ENCODE measurements at regions not wholly inside any gene's neighbourhood (a gene's known extent, or its start where the extent isn't known, plus 50 kb on each side); places are given as distances from the start of the nearest gene placed in this dataset.

DNA sequence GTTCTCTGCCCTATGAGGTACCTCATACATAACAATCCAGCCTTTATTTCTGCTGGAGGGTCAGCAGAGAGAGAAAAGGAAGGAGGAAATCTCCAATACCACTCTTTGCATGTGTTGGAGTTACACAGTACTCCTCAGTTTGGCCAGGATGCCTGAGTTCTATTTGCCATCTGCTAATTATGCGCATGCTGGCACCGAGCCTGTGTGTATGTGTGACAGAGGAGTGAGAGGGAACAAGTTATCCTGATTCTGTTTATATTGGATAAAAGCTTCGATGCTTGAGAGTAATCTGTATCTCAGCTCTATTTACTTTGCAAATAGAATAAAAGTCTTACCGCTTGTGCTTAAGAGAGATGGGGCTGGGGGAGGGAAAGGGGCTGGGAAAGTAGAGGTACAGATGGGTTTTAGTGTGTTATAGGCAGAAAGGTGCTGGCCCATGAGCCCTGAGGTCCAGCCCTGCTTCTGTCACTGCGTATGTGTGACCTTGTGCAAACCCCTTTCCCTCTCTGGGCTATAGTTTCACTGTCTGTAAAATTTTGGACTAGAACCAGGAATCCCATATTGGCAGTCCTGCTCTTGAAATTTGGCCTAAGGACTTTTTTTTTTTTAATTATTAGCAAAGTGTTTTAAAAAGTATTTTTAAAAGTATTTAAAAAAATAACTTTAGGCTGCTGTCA is 54.5 kb upstream of the PLXNA2 start:
- Mint-ChIP-seq H3K4me1 (no peaks in the 10 kb centered on the region), H3K27ac (no peak overlapping the region), H3K36me3 (no peaks in the 10 kb centered on the region), H3K4me3 (no peak overlapping the region), H3K9me3 (no peaks in the 10 kb centered on the region)
- ATAC-seq (no peak), DNase-seq (ENCODE audit: low spot score in 2 of 2) (no peak)

GRCh38 chr1:208300084-208300770 is 56.0 kb upstream of the PLXNA2 start:
- Mint-ChIP-seq H3K4me1 (no peaks in the 10 kb centered on the region), H3K4me3 (no peak overlapping the region), H3K9me3 (no peaks in the 10 kb centered on the region), H3K36me3 (no peaks in the 10 kb centered on the region), H3K27ac (no peak overlapping the region)
- DNase-seq (ENCODE audit: low spot score in 2 of 2): no peak
- no peak for ATAC-seq

DNA sequence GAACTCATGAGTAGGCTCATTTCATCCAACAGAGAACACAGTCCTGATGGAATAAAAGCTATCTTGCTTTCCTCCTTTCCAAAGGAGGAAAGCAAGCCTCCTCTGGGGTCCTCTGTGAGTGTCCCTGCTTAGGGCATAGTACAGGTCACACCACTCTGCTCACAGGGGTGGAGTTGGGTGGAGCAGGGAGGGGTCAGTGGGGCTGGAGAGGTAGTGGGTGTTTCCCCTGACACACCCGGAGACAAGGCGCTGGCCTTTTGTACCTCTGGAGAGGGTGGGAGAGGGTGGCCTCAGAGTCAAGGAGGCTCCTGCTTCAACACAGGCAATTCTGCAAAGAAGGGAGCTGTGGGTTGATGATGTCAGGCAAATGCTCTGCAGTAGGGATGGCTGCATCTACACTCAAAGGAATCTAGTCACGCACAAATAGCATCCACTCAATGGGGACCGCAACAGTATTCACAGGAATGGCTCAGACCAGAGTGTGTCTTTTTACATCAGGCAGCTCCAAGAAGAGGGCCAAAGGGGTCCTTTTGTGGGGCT is 58.6 kb upstream of the PLXNA2 start:
- H3K36me3 Mint-ChIP-seq: no peaks in the 10 kb centered on the region
- H3K27ac Mint-ChIP-seq: no peak overlapping the region
- no peaks in the 10 kb centered on the region for H3K9me3 Mint-ChIP-seq
- no peaks in the 10 kb centered on the region for H3K4me1 Mint-ChIP-seq
- ATAC-seq (peak; percentile 21), DNase-seq (ENCODE audit: low spot score in 2 of 2) (no peak)
- H3K4me3 Mint-ChIP-seq: no peak overlapping the region

- H3K36me3 Mint-ChIP-seq: no peaks in the 10 kb centered on the region
- no peak for ATAC-seq
- no peak for DNase-seq (ENCODE audit: low spot score in 2 of 2)
These were observed 59.8 kb upstream of the PLXNA2 start for GRCh38 chr1:208303743-208304712.

DNA sequence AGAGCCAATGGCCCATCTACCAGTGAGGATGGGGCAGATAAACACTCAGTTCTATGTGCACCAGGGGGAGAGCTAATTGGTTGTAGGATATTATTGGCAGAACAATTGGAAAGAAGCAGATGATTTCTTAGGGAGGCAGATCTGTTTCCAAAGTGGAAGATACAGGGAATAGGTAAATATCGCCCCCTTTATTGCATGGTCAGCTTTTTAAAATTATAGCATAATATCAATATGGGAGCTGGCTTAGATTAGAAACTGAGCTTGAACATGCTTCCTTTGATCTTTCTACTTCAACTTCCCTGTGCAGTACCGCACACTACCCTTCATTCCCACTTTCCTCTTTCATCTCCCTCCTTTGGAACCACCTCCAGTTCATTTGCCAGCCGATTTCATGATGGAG is 64.0 kb upstream of the PLXNA2 start:
- Mint-ChIP-seq H3K36me3 (no peaks in the 10 kb centered on the region), H3K4me3 (no peak overlapping the region), H3K4me1 (no peaks in the 10 kb centered on the region), H3K27ac (no peak overlapping the region), H3K9me3 (no peaks in the 10 kb centered on the region)
- DNase-seq (ENCODE audit: low spot score in 2 of 2) (no peak), ATAC-seq (no peak)

More at GRCh38 chr1:208303743-208304712, 59.8 kb upstream of the PLXNA2 start:
- H3K27ac Mint-ChIP-seq: no peak overlapping the region
- no peak overlapping the region for H3K4me3 Mint-ChIP-seq
- no peaks in the 10 kb centered on the region for H3K9me3 Mint-ChIP-seq
- no peaks in the 10 kb centered on the region for H3K4me1 Mint-ChIP-seq

- DNase-seq (ENCODE audit: low spot score in 2 of 2) (no peak), ATAC-seq (no peak)
- Mint-ChIP-seq H3K4me1 (no peaks in the 10 kb centered on the region), H3K27ac (no peak overlapping the region), H3K36me3 (no peaks in the 10 kb centered on the region), H3K4me3 (no peak overlapping the region), H3K9me3 (no peaks in the 10 kb centered on the region)
These were observed 65.6 kb upstream of the PLXNA2 start for GRCh38 chr1:208309771-208310170.

DNA sequence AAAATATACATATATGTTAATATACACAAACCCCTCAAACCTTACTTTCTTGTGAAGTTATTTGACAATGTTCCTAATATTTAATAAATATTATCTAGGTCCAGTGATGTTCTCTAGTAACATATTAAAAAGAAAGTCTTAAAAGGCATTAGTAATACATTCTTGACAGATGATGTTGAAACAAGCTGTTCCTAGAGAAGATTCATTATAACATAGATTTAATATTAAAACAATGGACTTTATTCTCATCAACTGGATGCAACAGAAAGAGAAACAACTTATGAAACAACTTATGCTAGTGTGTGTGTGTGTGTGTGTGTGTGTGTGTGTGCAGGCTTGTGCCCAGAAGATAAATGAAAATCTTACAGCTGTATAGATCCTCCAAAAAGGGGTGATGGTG is 68.5 kb upstream of the PLXNA2 start:
- Mint-ChIP-seq H3K4me3 (no peak overlapping the region), H3K9me3 (no peaks in the 10 kb centered on the region), H3K36me3 (no peaks in the 10 kb centered on the region), H3K27ac (no peak overlapping the region), H3K4me1 (no peaks in the 10 kb centered on the region)
- no peak for ATAC-seq
- DNase-seq (ENCODE audit: low spot score in 2 of 2): no peak

DNA sequence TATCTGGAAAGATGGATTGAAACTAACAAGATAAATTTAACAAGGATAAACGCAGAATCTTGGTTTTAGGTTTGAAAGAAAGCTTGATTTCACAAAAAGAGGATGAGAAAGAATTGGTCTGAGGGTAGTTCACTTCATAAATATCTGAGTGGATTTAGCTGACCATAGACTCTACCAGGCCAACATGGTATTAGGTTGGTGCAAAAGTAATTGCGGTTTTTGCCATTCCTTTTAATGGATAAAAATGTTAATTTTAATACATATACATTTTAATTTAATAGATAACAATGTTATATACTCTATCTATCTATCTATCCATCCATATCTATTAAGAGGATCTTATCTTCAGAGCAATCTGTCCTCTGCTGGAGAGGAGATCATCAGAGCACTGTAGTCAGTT is 70.2 kb upstream of the PLXNA2 start:
- DNase-seq (ENCODE audit: low spot score in 2 of 2): no peak
- no peaks in the 10 kb centered on the region for H3K36me3 Mint-ChIP-seq
- H3K4me1 Mint-ChIP-seq: no peaks in the 10 kb centered on the region
- H3K4me3 Mint-ChIP-seq: no peak overlapping the region
- no peaks in the 10 kb centered on the region for H3K9me3 Mint-ChIP-seq
- no peak for ATAC-seq
- H3K27ac Mint-ChIP-seq: no peak overlapping the region

- Mint-ChIP-seq H3K4me3 (no peak overlapping the region), H3K9me3 (no peaks in the 10 kb centered on the region), H3K4me1 (no peaks in the 10 kb centered on the region), H3K27ac (no peak overlapping the region), H3K36me3 (no peaks in the 10 kb centered on the region)
- DNase-seq (ENCODE audit: low spot score in 2 of 2) (no peak), ATAC-seq (peak; percentile 53)
These were observed 74.1 kb upstream of the PLXNA2 start for GRCh38 chr1:208318150-208318734.

GRCh38 chr1:208324005-208324404 is 79.8 kb upstream of the PLXNA2 start:
- no peaks in the 10 kb centered on the region for H3K4me1 Mint-ChIP-seq
- H3K9me3 Mint-ChIP-seq: no peaks in the 10 kb centered on the region
- ATAC-seq (no peak), DNase-seq (ENCODE audit: low spot score in 2 of 2) (no peak)
- no peak overlapping the region for H3K27ac Mint-ChIP-seq
- no peak overlapping the region for H3K4me3 Mint-ChIP-seq
- no peaks in the 10 kb centered on the region for H3K36me3 Mint-ChIP-seq

GRCh38 chr1:208326033-208326432 is 81.8 kb upstream of the PLXNA2 start:
- no peak for DNase-seq (ENCODE audit: low spot score in 2 of 2)
- no peaks in the 10 kb centered on the region for H3K36me3 Mint-ChIP-seq
- H3K4me3 Mint-ChIP-seq: no peak overlapping the region
- no peak overlapping the region for H3K27ac Mint-ChIP-seq
- H3K9me3 Mint-ChIP-seq: no peaks in the 10 kb centered on the region
- ATAC-seq: no peak
- H3K4me1 Mint-ChIP-seq: no peaks in the 10 kb centered on the region

- H3K36me3 Mint-ChIP-seq: no peaks in the 10 kb centered on the region
- ATAC-seq (no peak), DNase-seq (ENCODE audit: low spot score in 2 of 2) (no peak)
- H3K4me1 Mint-ChIP-seq: no peaks in the 10 kb centered on the region
- no peaks in the 10 kb centered on the region for H3K9me3 Mint-ChIP-seq
- no peak overlapping the region for H3K27ac Mint-ChIP-seq
- H3K4me3 Mint-ChIP-seq: no peak overlapping the region
These were observed 85.1 kb upstream of the PLXNA2 start for GRCh38 chr1:208329300-208329699.

DNA sequence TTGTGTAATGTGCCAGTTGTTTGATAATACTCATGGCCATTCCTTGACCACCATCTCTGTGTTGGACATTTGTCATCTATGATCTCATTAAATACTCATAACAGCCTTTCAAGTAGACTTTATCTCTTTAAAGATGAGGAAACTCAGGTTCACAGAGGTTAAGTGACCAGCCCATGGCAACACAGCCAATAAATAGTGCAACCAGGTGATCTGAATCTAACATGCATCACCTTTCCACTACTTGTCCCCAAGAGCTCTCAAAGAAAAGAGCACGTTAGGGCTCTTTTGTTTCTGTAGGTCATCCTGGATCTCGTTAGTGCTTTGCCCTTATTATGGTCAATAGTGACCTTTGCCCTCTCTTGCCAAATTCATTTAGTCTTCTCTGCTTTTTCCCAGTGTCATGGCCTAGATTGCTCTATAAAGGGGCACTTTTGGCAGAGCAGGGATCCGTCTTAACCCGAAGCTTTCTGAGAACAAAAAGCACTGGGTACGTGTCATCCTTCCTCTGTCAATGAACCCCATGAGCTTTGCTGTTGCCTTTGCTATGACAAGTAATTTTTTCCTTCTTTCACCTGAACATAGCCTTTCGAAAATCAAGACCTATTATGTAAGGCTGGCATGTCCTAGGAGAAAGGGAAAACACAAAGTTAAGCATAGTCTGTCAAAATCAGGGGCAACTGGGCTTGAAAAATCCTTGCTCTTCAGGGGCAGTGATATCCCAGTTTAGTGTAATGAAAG is 88.0 kb upstream of the PLXNA2 start:
- Mint-ChIP-seq H3K27ac (no peak overlapping the region), H3K4me3 (no peak overlapping the region), H3K4me1 (no peaks in the 10 kb centered on the region), H3K36me3 (no peaks in the 10 kb centered on the region), H3K9me3 (no peaks in the 10 kb centered on the region)
- ATAC-seq: no peak
- DNase-seq (ENCODE audit: low spot score in 2 of 2): no peak

DNA sequence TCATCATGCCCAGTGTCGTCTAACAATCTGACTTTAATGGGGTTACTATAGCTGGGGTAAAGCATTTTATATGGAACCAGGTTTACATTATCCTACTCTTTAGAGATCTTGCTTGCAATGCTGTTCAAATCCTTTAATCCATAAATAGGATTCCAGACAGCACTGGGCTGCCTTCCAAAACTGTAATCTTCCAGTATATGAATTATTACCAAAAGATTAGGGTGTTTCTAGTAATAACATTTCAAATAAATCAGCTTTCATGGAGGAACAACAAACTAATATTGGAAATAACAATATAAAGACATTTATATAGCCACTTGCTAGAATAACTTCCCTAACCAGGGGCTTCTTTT is 88.6 kb upstream of the PLXNA2 start:
- Mint-ChIP-seq H3K4me1 (no peaks in the 10 kb centered on the region), H3K4me3 (no peak overlapping the region), H3K9me3 (no peaks in the 10 kb centered on the region), H3K27ac (no peak overlapping the region), H3K36me3 (no peaks in the 10 kb centered on the region)
- ATAC-seq (no peak), DNase-seq (ENCODE audit: low spot score in 2 of 2) (no peak)

DNA sequence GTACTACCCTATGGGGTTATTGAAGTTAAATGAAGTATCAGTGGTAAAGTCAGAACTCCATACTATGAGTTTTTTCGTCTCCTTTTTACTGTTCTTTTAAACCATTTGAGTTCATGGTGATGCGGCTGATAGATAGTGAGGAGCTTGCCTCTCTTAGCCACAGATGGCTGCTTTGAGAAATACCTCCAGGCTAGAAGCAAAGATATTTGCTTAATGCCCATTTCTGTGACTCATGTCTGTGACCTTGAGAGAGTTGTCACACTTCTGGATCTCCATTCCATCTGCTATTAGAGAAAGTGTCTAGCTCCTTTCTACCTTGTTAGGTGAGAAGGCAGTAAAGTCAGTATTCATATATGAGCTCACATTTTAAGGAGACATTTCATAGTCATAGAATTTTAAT is 89.5 kb upstream of the PLXNA2 start:
- H3K36me3 Mint-ChIP-seq: no peaks in the 10 kb centered on the region
- no peaks in the 10 kb centered on the region for H3K4me1 Mint-ChIP-seq
- H3K9me3 Mint-ChIP-seq: no peaks in the 10 kb centered on the region

More for the DNA sequence above, 89.5 kb upstream of the PLXNA2 start:
- Mint-ChIP-seq H3K4me3 (no peak overlapping the region), H3K27ac (no peak overlapping the region)
- DNase-seq (ENCODE audit: low spot score in 2 of 2) (no peak), ATAC-seq (no peak)
